Endothelial cell (in vitro differentiated cells): ENCODE measurements at regions not wholly inside any gene's neighbourhood (a gene's known extent, or its start where the extent isn't known, plus 50 kb on each side); places are given as distances from the start of the nearest gene placed in this dataset.

ENCODE experiments used
- DNase-seq: peaks from one replicate; pipeline ENCODE4 v3.0.0; 2021; ENCODE audit warnings: low spot score
- H3K27ac Mint-ChIP-seq: one replicate; pipeline ENCODE4 v1.8.0; 2021; ENCODE audit warnings: mixed read lengths, inconsistent platforms; ENCODE audit not compliant: unreplicated experiment
- H3K27me3 Mint-ChIP-seq: one replicate; pipeline ENCODE4 v1.8.0; 2021; ENCODE audit warnings: mild to moderate bottlenecking, moderate library complexity, mixed read lengths, inconsistent platforms; ENCODE audit not compliant: unreplicated experiment
- H3K36me3 Mint-ChIP-seq: one replicate; pipeline ENCODE4 v1.8.0; 2021; ENCODE audit warnings: mild to moderate bottlenecking, low read depth, mixed read lengths, inconsistent platforms; ENCODE audit not compliant: unreplicated experiment
- H3K4me1 Mint-ChIP-seq: one replicate; pipeline ENCODE4 v1.8.0; 2021; ENCODE audit warnings: mild to moderate bottlenecking, mixed read lengths, inconsistent platforms; ENCODE audit not compliant: unreplicated experiment
- H3K4me3 Mint-ChIP-seq: one replicate; pipeline ENCODE4 v1.8.0; 2021; ENCODE audit warnings: mild to moderate bottlenecking, mixed read lengths, inconsistent platforms; ENCODE audit not compliant: unreplicated experiment
- H3K9me3 Mint-ChIP-seq: one replicate; pipeline ENCODE4 v1.8.0; 2021; ENCODE audit warnings: mixed read lengths, inconsistent platforms; ENCODE audit not compliant: unreplicated experiment
- CTCF ChIP-seq: fragments of 200-600 bp; sonication (generic); IDR thresholded peaks from one replicate; pipeline ENCODE4 v1.5.0; 2021; ENCODE audit warnings: antibody characterized with exemption; ENCODE audit not compliant: unreplicated experiment

- DNase-seq = no peak
- H3K36me3 Mint-ChIP-seq = no peaks in the 10 kb centered on the region
- peaks cover 2% of the 10 kb centered on the region for H3K4me1 Mint-ChIP-seq
- H3K27me3 Mint-ChIP-seq = peaks cover 13% of the 10 kb centered on the region
- no peak overlapping the region for H3K4me3 Mint-ChIP-seq
- no peak overlapping the region for H3K27ac Mint-ChIP-seq
- TF ChIP-seq CTCF = no peak
- no peaks in the 10 kb centered on the region for H3K9me3 Mint-ChIP-seq
Measured at GRCh38 chr22:48105259-48105658, 1342.8 kb downstream of the TBC1D22A start.

GRCh38 chr22:48104766-48105165, 1342.3 kb downstream of the TBC1D22A start:
- TF ChIP-seq CTCF = no peak
- H3K27me3 Mint-ChIP-seq = peaks cover 13% of the 10 kb centered on the region
- no peak overlapping the region for H3K4me3 Mint-ChIP-seq
- no peaks in the 10 kb centered on the region for H3K36me3 Mint-ChIP-seq
- peaks cover 2% of the 10 kb centered on the region for H3K4me1 Mint-ChIP-seq
- DNase-seq = no peak
- H3K9me3 Mint-ChIP-seq = no peaks in the 10 kb centered on the region
- H3K27ac Mint-ChIP-seq = no peak overlapping the region

- no peak for TF ChIP-seq CTCF
- peaks cover 2% of the 10 kb centered on the region for H3K4me1 Mint-ChIP-seq
- no peak overlapping the region for H3K4me3 Mint-ChIP-seq
- H3K27me3 Mint-ChIP-seq = peaks cover 13% of the 10 kb centered on the region
- H3K27ac Mint-ChIP-seq = no peak overlapping the region
- DNase-seq = no peak
- no peaks in the 10 kb centered on the region for H3K9me3 Mint-ChIP-seq
- no peaks in the 10 kb centered on the region for H3K36me3 Mint-ChIP-seq
Measured at GRCh38 chr22:48104102-48104738, 1341.8 kb downstream of the TBC1D22A start.

GRCh38 chr22:48103126-48103875, 1340.9 kb downstream of the TBC1D22A start:
- Mint-ChIP-seq H3K36me3 (no peaks in the 10 kb centered on the region), H3K9me3 (no peaks in the 10 kb centered on the region), H3K27me3 (peaks cover 13% of the 10 kb centered on the region), H3K27ac (no peak overlapping the region), H3K4me3 (no peak overlapping the region), H3K4me1 (peaks cover 2% of the 10 kb centered on the region)
- no peak for TF ChIP-seq CTCF
- no peak for DNase-seq

DNA sequence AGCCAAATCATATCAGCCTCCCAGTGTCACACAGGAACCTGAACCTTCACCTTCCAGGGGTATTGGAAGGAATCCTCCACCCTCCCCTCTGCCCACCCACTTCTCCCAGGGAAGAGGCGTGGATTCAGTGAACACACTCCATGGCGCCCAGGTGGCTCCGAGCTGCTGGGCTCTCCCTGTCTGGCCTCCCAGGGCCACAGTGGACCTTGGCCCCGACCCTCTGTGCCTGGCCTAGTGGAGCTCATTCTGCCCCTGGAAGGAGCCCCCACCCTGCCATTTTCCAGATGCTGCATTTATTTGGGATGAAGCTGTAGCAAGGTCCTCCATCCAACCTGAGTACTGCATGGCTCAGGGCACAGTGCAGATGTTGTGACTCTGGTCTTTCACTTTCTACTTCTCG, 1340.1 kb downstream of the TBC1D22A start:
- no peaks in the 10 kb centered on the region for H3K9me3 Mint-ChIP-seq
- peaks cover 2% of the 10 kb centered on the region for H3K4me1 Mint-ChIP-seq

More for the DNA sequence above, 1340.1 kb downstream of the TBC1D22A start:
- no peak for TF ChIP-seq CTCF
- no peak for DNase-seq
- Mint-ChIP-seq H3K27ac (no peak overlapping the region), H3K36me3 (no peaks in the 10 kb centered on the region), H3K4me3 (no peak overlapping the region), H3K27me3 (peaks cover 13% of the 10 kb centered on the region)
